Endothelial cell of umbilical vein (primary cell): ENCODE measurements at regions not wholly inside any gene's neighbourhood (a gene's known extent, or its start where the extent isn't known, plus 50 kb on each side); places are given as distances from the start of the nearest gene placed in this dataset.

Experiments used
- BruUV-seq: library from RNA; stranded (reverse); fragments of 400-500 nt; replicated peaks from 2 replicates; lab custom pipeline; 2021; lab: Mats Ljungman, UMichigan
- CTCF ChIA-PET: fragments of 300-600, 350-600 bp; sonication (Branson Sonifier 250); formaldehyde crosslinking; loops from one replicate; lab custom pipeline; 2021; ENCODE audit warnings: antibody characterized with exemption, inconsistent platforms; lab: Charles Lee
- POLR2A ChIA-PET: fragments of 300-600, 350-600 bp; sonication (Branson Sonifier 250); formaldehyde crosslinking; loops from one replicate; lab custom pipeline; 2021; ENCODE audit warnings: antibody characterized with exemption, inconsistent platforms; lab: Charles Lee
- DNase-seq: peaks from one replicate; pipeline ENCODE4 v3.0.0-alpha.2; 2011; ENCODE audit warnings: low read depth, low spot score
- FAIRE-seq: peaks from 2 replicates; lab custom pipeline; 2011; peaks lifted over from hg19 to GRCh38; lab: Jason Lieb, UNC
- H2AFZ ChIP-seq: 2 replicates; pipeline ENCODE4 v1.6.0; 2012; ENCODE audit warnings: low read depth, low read length, control low read depth, inconsistent platforms
- H3K27ac ChIP-seq: 2 replicates; pipeline ENCODE4 v1.5.1; 2011; ENCODE audit warnings: low read depth, mild to moderate bottlenecking, control low read depth, low read length, moderate library complexity; ENCODE audit not compliant: insufficient read depth
- H3K27me3 ChIP-seq, 2 experiments: 2 replicates each; pipeline versions ENCODE4 v1.6.0 to v1.6.1; 2011; ENCODE audit warnings: low read length in 2 of 2, mixed read lengths in 1 of 2; ENCODE audit not compliant: control insufficient read depth in 2 of 2, insufficient read depth in 2 of 2
- H3K36me3 ChIP-seq, 2 experiments: 2 replicates in 1 of 2; 3 replicates in 1 of 2; pipeline ENCODE4 v1.5.1; 2011; ENCODE audit warnings: low read length in 2 of 2, mild to moderate bottlenecking in 1 of 2, moderate library complexity in 1 of 2; ENCODE audit not compliant: control insufficient read depth in 2 of 2, insufficient read depth in 2 of 2; ENCODE audit errors: extremely low read depth in 1 of 2
- H3K4me1 ChIP-seq: 3 replicates; pipeline ENCODE4 v1.5.1; 2011; ENCODE audit warnings: mild to moderate bottlenecking, low read length; ENCODE audit not compliant: control insufficient read depth, insufficient read depth; ENCODE audit errors: extremely low read depth
- H3K4me2 ChIP-seq: 2 replicates; pipeline ENCODE4 v1.6.1; 2011; ENCODE audit warnings: low read length, control low read depth, mixed read lengths; ENCODE audit not compliant: insufficient read depth
- H3K4me3 ChIP-seq, 3 experiments: fragments of 200-600 bp in 1 of 3; sonication (generic), shearing (Covaris generic) in 1 of 3; replicated peaks in 1 of 3; 2 replicates each; pipeline ENCODE4 v1.5.1; 2011 to 2016; ENCODE audit warnings: control low read depth in 3 of 3, low read length in 3 of 3, mild to moderate bottlenecking in 2 of 3, inconsistent platforms in 1 of 3, low read depth in 1 of 3, moderate library complexity in 1 of 3; ENCODE audit not compliant: insufficient read depth in 1 of 3
- H3K79me2 ChIP-seq: 2 replicates; pipeline ENCODE4 v1.6.0; 2012; ENCODE audit warnings: low read length, inconsistent platforms; ENCODE audit not compliant: control insufficient read depth, insufficient read depth
- H3K9ac ChIP-seq: replicated peaks from 2 replicates; pipeline ENCODE3; 2011; ENCODE audit warnings: low read length, control low read depth; ENCODE audit not compliant: insufficient read depth; ENCODE audit errors: extremely low read depth
- H3K9me1 ChIP-seq: replicated peaks from 3 replicates; pipeline ENCODE4 v1.6.0; 2011; ENCODE audit warnings: mild to moderate bottlenecking, low read length; ENCODE audit not compliant: control insufficient read depth, insufficient read depth; ENCODE audit errors: extremely low read depth
- H3K9me3 ChIP-seq: replicated peaks from 2 replicates; pipeline ENCODE4 v1.5.1; 2012; ENCODE audit warnings: low read length, inconsistent platforms; ENCODE audit not compliant: control insufficient read depth, insufficient read depth
- H4K20me1 ChIP-seq: replicated peaks from 2 replicates; pipeline ENCODE3; 2011; ENCODE audit warnings: mild to moderate bottlenecking, low read length; ENCODE audit not compliant: control insufficient read depth, insufficient read depth; ENCODE audit errors: extremely low read depth
- CTCF ChIP-seq, 2 donors: IDR thresholded peaks; 1 replicate in 1 of 2; 2 replicates in 1 of 2; pipeline ENCODE4 v1.5.1; 2011; ENCODE audit warnings: low read length in 2 of 2, mild to moderate bottlenecking in 2 of 2, moderate library complexity in 2 of 2, control low read depth in 1 of 2, inconsistent platforms in 1 of 2, low read depth in 1 of 2; ENCODE audit not compliant: insufficient read depth in 1 of 2; ENCODE audit errors: extremely low read depth in 1 of 2
- EZH2 ChIP-seq: IDR thresholded peaks from 2 replicates; pipeline ENCODE4 v1.6.1; 2012; ENCODE audit warnings: borderline replicate concordance, low read depth, mild to moderate bottlenecking, moderate library complexity, low read length, inconsistent platforms; ENCODE audit not compliant: severe bottlenecking
- FOS ChIP-seq: IDR thresholded peaks from 2 replicates; pipeline ENCODE4 v1.6.1; 2011; ENCODE audit warnings: mild to moderate bottlenecking, low read length, moderate library complexity, borderline replicate concordance; ENCODE audit not compliant: insufficient read depth
- GATA2 ChIP-seq: IDR thresholded peaks from 2 replicates; pipeline ENCODE4 v1.7.0; 2011; ENCODE audit warnings: low read depth, mild to moderate bottlenecking, moderate library complexity, mixed read lengths, low read length; ENCODE audit not compliant: insufficient read length, insufficient read depth
- JUN ChIP-seq: IDR thresholded peaks from 2 replicates; pipeline ENCODE4 v1.6.1; 2011; ENCODE audit warnings: borderline replicate concordance, low read depth; ENCODE audit not compliant: insufficient read length, insufficient read depth
- MAX ChIP-seq: IDR thresholded peaks from 2 replicates; pipeline ENCODE4 v1.6.1; 2011; ENCODE audit not compliant: insufficient read depth, insufficient read length
- MYC ChIP-seq: IDR thresholded peaks from one replicate; pipeline ENCODE4 v1.6.1; 2011; ENCODE audit warnings: mild to moderate bottlenecking, low read depth, low read length
- POLR2A ChIP-seq: IDR thresholded peaks from 2 replicates; pipeline ENCODE4 v1.6.1; 2012; ENCODE audit warnings: low read depth, mild to moderate bottlenecking, control low read depth, low read length
- POLR2AphosphoS5 ChIP-seq: IDR thresholded peaks from 2 replicates; pipeline ENCODE4 v1.6.1; 2012; ENCODE audit warnings: low read depth, mild to moderate bottlenecking, control low read depth, low read length, moderate library complexity; ENCODE audit not compliant: insufficient read depth
- dilution Hi-C: fragments of 300-500 bp; cut with MboI; formaldehyde crosslinking; loops from one replicate; pipeline ENCODE4 v1.15.0; 2019; ENCODE audit warnings: low sequenced_read_pairs; ENCODE audit not compliant: extremely low pct_ligation_motif_present
- intact Hi-C: fragments of 100-400 bp; cut with micrococcal nuclease; formaldehyde crosslinking; loops from one replicate; pipeline ENCODE4 v1.10.0; 2022

GRCh38 chr4:189785257-189785656 lies 155.4 kb upstream of the FRG1 start:
- dilution Hi-C loops = no loop called here
- TF ChIP-seq POLR2A (no peak), EZH2 (no peak), GATA2 (no peak), CTCF (IDR thresholded peaks at IDR 0.05; ENCODE audit: extremely low read depth in 1 of 2, insufficient read depth in 1 of 2, low read depth in 1 of 2, low read length in 2 of 2) (no peak), MYC (no peak), FOS (no peak), MAX (no peak), JUN (no peak), POLR2AphosphoS5 (no peak)
- Histone ChIP-seq H3K9ac (no peak overlapping the region), H4K20me1 (no peaks in the 10 kb centered on the region), H3K9me1 (no peaks in the 10 kb centered on the region), H2AFZ (no peak overlapping the region), H3K79me2 (no peaks in the 10 kb centered on the region), H3K27me3 (no peaks in the 10 kb centered on the region), H3K9me3 (peaks cover 5% of the 10 kb centered on the region), H3K4me3 (no peak overlapping the region), H3K27ac (no peak overlapping the region), H3K4me1 (no peaks in the 10 kb centered on the region), H3K4me2 (no peak overlapping the region), H3K36me3 (no peaks in the 10 kb centered on the region)
- intact Hi-C loops = no loop called here
- DNase-seq (no peak), FAIRE-seq (no peak)
- CTCF ChIA-PET = no interaction called here
- no TSS peak for BruUV-seq
- POLR2A ChIA-PET = no interaction called here
